Activated CD4-positive, CD25-positive, alpha-beta regulatory T cell (primary cell): ENCODE measurements at regions not wholly inside any gene's neighbourhood (a gene's known extent, or its start where the extent isn't known, plus 50 kb on each side); places are given as distances from the start of the nearest gene placed in this dataset.

Experiments
- DNase-seq, 4 experiments: peaks; one replicate each; lab custom pipeline; 2025; lab: John Stamatoyannopoulos, UW

DNA sequence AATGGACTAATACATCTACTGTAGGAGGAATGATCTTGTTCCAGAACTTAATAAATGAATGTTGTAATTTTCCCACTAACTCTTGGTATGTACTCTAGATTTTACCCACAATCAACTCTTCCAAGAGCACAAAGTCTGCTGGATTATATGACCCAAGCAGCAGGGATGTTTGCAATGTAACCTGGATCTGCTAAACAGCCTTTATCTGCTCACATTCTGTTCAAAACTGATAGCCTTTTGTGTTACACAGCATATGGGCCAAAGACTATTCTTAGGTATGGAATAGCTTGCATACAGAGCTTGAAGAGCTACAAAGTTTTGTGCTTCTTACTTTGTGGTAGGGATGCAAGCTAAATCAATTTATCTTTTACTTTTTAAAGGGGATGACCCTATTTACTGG, 213.7 kb upstream of the DCN start:
- no peak for DNase-seq

DNA sequence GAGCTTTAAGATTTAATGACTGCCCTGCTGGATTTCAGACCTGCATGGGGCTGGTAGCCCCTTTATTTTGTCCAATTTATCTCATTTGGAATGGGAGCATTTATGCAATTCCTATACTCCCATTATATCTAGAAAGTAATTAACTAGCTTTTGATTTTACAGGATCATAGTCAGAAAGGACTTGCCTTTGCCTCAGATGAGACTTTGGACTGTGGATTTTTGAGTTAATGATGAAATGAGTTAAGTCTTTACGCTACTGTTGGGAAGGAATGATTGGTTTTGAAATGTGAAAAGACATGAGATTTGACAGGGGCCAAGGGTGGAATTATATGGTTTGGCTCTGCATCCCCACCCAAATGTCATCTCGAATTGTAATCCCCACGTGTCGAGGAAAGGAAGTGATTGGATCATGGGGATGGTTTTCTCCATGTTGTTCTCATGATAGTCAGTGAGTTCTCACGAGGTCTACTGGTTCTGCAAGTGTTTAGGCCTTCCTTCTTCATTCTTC, 213.1 kb upstream of the DCN start:
- no peak for DNase-seq

DNA sequence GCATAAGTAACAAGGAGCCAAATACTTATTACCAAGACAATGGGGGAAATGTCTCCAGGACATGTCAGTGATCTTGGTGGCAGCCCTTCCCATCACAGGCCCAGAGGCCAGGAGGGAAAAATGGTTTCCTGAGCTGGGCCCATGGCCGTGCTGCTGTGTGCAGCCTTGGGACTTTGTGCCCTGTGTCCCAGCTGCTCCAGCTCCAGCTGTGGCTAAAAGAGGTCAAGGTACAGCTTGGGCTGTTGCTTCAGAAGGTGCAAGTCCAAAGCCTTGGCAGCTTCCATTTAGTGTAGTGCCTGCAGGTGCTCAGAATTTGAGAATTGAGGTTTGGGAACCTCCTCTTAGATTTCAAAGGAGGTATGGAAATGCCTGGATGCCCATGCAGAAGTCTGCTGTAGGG, 212.3 kb upstream of the DCN start:
- no peak for DNase-seq

DNA sequence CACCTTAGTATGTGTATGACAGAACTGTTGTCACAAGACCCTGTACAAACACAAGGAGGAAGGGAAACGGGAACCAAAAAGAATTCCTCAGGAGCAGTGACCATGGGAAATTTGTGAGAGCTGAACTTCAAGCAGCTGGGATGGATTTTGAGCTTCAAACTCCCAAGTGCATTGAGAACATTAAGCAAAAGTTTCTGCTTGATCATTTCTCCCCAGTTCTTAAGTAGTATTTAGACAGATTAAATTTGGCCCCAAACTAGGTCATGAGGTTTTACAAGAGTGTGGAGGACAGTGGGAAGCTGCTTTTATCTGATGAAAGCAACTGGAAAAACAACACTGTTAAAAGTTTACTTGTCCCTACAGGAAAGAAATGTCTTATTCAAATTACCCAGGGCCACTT, 206.0 kb upstream of the DCN start:
- DNase-seq: no peak

DNA sequence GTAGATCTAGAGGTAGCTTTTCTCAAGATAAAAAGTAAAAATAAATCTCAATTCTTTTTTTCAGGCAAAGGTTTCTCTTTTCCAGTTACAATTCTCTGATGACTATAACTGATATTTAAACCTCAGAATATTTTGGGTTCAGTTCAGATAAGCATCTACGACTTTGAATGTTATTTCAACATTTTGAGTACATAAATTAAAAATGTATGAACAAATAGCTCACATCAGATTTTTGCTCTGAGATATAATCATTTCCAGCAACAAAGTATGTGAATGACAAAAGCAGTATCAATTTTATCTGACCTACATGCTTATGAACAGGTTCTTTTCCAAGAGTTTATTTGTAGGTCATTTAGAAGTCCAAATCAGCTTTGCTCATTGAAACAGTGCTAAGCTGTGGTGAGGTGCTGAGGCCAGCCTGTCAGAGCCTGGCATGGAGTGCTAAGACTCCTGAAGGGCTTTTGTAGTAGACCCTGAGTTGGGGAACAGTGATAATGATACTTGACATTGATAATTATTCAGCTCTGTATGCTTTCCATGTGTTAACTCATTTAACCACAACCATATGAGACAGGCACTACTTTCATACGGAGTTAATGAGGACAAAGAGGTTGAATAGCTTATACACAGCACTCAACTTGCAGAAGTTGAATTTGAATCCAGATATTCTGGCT, 205.0 kb upstream of the DCN start:
- DNase-seq: no peak

DNA sequence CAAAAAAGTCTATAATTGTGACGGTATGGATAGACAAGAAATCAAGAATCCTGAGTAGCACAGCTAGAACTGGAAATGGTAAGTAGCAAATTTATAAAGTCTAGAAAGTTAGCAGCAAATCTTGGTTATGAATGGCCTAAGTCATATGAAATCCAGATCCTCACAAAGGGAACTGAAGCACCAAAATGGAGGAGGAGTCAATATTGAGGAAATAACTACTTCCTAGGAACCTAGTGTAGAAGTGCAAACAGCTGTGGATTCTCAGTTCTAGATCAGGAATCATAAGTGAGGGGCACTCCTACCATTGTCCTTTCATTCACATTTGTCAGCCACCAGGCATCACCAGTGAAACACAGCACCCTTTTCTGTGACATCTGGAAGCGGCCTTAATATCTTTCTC, 202.2 kb upstream of the DCN start:
- DNase-seq: no peak

DNA sequence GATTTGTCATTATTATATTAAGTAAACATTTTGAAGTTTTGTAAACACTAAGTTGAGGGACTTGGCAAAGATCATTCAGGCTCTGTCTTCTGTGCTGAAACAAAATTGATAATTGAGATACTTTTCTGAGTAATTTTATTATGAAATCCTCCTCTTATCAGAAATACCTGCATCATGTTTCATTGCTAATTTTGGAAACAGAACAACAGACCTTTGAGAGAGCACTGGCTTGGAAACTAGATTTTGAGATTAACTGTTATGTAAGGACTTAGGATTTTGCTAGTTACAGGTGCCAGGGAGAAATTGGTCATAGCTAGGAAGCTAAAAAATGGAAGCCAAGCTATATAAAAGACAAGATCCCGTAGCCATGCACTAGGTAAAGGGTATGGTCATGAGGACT, 201.7 kb upstream of the DCN start:
- no peak for DNase-seq

DNA sequence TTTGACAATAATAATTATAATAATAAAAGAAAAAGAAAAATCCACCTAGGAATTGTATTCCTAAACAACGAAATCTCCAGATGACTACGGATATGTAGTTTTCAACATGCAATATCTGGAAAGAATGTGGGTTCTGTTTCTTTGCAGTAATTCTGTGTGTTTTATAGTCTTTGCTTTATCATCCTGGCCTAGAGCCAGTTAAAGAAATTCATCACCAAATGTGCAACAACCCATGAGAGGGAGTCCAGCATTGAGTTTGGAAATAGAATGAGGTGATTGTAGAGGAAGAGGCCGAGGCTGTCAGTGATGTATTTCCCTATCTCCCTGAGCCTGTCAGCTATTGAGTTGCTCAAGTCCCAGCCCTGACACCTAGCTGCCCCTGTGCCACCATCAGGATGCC, 200.5 kb upstream of the DCN start:
- DNase-seq: no peak

DNA sequence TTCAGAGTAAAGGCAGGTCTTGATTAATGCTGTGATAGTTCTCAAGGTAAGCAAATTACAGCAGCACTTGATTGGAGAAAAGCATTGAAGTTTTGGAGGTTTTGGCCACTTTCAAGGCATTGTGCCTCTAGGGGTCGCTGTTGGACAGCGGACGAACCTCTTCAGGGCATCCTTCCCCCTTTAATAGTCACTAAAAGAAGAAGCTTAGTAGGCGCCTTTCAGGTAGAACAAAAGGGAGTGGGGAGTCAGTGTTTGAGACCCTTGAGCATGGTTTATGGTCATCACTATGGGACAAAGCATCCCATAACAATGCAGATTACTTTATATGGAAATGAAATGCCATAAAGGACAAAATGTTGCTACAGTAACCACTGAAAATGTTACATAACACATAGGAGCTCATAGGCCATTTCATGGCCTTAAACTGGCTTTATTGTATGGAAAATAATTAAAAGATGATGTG, 199.5 kb upstream of the DCN start:
- peak; percentile 65 to 80 (median 70) for DNase-seq

DNA sequence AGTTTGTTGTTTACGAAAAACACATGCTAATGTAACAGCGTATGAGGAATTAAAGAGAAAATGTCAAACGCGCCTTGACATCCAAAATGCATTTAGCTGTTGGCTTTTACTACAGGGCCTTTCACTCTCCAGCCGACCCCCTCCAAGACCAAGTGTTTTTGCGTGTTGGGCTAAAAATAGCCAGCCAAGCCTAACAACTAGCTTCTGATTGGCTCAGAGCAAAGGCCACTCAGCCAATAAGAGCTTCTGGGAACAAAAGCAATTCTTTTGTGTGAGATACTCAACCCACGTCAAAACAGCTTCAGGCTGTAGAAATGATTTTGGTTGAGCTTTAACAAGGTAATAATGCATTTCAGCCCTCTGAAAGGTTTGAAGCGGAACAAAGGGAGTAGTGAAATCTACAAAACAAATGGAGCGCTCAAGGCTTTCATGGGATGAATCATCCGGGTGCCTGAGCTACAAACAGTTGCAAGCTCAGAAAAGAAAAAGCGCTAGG, 198.7 kb upstream of the DCN start:
- DNase-seq: no peak

DNA sequence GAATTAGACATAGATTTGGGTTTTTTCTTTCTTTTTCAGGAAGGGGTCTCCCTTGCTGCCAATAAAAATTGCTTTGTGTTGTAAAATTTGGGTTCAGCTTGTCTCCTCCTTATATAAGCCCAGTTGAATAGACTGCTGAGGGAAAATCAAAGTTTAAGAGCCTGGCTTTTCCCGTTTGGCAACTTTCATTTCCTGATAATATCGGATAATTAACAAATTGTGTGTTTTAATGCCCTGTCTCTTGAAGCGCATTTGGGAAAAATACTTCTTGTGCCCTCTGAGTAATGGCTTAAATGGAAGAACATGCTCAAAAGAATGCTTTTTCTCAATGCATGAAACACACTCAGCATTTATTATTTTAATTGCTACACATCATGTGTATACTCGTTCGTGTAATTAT, 198.0 kb upstream of the DCN start:
- no peak for DNase-seq

DNA sequence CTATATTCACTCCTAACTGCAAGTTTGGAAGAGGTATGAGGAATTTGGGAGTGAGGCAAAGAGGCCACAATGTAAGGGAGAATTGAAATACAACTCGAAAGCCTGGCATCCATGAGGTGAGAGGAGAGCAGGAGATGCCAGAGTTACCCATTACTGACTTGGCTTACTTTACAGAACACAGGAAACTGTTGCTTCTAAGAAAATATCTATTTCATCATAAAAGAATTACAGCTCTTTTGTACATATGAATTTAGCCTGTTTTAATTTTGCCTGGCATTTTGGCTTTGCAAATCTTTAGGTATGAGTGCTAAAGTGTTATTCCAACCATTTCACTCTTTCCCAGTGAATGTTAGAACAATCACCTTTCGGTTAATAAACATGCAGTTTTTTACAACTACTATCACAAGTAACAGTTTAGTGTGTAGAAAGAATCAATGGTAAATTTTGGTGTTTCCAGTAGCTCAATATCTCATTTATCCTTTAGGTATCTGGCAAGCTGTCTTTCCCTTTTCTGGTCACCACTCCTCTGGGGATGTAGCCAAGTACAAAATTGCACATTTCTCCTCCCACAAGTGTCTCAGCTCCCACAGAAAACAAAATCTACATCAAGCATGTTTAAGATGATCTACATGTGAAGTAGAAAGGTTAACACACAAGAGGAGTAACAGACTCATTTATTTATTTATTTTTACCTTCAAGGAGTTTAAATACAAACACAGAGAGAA, 196.6 kb upstream of the DCN start:
- DNase-seq: no peak

DNA sequence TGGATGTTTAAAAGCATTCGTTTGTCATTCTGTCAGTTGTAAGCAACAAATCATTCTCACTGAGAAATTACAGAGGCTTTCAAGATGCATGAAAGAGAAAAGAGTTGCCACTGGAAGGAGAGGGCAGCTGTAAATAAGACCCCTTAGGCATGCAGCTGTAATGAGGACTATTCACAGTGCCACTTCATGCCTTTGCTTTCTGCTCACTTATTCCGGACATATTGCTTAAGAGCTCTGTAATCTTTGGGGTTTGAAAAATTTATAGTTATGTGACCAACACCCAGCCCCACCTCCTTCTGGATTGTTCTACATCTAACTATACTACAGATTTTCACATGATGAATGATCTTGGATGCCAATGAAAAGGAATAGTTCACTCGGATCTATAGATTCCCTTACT, 194.8 kb upstream of the DCN start:
- DNase-seq: no peak

DNA sequence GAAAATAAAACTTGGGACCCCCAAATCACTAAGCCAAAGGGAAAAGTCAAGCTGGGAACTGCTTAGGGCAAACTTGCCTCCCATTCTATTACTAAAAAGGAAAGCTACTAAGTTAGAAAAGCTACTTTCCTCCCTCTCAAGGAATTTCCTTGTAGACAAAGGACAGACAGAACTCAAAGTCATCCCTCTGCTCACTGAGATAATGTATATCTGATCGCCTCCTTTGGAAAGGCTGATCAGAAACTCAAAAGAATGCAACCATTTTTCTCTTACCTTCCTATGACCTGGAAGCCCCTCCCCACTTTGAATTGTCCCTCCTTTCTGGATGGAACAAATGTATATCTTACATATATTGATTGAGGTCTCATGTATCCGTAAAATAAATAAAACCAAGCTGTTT, 190.5 kb upstream of the DCN start:
- no peak for DNase-seq

DNA sequence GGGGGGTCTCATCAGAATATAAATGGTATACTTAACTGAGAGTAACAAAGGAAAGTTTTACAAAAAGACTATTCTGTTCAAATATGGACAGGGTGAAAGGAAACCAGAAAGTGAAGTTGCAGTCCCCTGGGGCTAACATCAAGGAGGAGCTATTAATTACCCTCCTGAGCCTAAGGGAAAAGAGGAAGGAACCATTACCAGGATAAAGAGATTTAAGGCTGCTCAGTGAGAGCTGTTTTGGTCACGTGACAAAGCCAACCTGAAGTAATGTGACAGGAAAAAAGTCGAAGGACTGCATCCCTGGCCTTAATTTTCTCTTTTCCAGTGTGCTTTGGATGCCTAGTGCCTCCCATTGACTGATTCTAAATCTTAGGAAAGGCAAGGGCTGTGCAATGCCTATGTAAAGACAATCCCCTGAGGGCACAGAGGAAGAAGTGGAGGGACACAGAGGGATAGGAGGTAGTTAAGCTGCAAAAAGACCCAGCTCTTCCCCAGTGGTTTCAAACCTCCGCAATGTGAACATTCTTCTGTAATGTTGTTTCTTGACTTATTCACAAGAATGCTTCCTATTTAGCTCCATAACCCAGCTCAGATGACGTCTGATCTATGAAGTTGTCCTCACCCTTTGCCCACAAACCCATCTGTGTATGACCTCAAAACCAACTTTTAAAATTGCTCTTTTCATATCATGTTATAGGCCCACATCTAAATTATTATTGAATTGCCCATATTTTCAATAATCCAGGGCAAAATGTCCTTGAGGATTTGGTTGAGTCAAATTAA, 187.7 kb upstream of the DCN start:
- no peak for DNase-seq

DNA sequence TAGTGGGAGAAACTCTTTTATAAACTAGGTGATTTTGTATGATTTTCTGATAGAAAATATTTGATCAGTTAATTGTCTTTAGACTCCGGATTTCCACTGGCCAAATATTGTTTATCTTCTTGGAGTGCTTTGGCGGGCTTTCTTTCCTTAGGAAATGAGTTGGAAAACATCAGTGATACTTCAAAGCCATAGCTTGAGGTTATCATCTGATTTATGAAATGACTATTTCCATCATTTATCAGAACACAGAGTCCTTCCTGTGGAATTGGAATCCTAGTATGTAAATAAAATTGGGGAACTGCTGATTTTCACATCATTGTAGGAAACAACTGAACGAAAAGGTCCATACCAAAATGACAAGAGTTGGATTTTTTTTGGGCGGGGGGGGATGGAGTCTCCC, 186.0 kb upstream of the DCN start:
- DNase-seq: no peak

DNA sequence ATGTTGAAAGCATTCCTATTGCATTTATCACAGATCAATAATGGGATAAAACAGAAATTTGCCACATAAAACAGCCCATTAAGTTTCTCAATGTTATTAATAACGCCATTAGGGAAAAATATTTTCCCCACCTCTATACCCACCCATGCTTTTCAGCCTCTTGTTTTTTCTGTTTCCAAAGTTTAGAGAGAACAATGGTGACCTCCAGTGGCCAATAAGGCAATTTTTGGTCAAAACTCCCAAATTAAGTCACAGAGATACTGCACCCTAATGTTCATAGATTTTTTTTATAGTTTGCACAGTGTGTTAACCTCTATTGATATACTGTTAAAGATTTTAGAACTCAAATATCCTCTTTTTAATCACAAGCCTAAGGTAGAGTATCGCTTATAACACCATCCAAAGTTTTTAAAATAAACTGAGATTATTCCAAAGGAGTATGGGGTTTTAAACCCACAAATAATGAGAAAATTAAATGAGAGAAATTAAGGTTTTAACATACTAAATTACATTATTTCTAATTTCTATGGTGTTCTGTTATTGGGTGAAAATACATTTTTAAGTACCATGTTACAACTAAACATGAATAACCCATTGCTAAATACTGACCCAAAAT, 184.7 kb upstream of the DCN start:
- DNase-seq: no peak

DNA sequence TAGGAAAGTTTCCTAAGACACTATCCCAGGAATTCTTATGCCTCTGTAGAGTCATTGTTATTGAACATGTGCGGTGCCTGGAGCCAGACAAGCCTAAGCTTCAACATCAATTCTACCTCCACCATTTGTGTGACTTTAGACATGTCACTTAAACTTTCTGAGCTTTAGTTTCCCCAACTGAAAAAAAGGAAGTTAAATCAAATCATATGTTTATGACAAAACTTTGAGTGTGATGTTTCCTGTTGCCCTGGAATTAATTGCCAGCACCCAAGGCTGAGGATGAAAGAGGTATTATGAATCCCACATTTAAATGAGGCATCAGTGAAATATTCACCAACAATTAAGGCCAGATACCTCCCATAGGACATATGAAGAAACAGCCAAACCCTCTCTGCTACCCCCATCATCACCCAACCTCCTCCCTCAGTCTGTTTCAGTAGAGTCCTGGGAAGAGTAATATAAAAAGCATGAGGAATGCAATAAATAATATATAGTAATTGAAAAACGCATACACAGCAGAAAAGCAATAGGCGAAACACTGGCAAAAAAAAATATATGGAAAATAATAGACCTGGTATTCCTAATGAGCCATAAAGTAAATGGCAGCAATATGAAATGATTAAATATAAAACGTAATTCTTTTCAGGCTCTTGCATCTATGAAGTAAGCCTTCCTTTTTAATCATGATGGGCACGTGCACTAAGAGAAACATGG, 182.0 kb upstream of the DCN start:
- no peak for DNase-seq

DNA sequence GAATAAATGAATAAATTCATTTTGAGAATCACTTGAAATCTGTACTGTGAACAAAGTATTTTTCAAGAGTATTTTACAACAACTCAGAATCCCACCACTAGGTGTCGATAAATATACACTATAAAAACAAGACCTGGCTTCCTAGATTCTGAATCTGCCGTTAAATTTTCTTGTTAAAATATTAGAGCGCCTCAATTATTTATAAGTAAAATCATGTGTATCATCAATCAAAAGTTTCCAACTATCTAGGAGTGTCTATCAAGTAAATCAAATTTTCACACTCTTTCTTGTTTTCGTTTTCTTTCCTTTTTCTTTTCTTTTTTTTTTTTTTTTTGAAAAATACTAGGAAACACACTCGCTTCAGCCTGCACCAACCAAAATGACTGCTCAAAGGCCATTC, 179.2 kb upstream of the DCN start:
- no peak for DNase-seq

DNA sequence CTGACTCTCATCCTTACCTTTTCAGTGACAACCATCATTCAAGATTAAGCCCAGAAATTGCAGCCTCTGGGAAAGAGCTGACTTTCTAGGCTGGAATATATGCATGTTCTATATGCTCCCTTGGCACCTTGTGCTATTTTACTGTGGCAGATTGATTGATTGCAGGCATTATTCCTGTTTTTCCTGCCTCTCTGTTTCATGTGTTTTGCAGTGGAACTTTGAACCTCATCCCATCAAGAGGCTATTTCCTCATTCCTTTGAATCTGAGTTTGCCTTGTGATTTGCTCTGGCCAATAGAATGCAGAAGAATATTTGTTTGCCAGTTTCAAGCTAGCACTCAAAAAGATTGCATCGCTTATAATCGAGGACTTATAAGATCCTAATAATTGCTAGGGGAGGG, 174.8 kb upstream of the DCN start:
- no peak for DNase-seq

DNA sequence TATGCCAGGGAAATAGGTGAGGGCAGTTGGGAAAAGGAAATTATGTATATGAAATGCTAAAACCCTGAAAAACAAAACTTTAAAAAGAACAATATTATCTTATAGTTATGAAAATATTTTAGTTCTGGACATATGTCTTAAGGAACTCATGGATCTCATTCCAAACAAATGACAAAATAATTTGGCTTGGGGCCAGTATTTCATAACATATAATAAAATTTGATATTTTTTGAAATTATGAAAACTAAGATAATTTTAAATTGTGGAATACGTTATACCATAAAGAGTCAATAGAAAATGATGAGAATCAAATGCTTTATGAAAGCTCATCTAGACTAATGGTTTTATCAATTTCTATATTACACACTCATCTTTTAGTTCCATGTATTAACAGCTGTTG, 173.8 kb upstream of the DCN start:
- DNase-seq: no peak
